HepG2 (cell line): ENCODE measurements at regions not wholly inside any gene's neighbourhood (a gene's known extent, or its start where the extent isn't known, plus 50 kb on each side); places are given as distances from the start of the nearest gene placed in this dataset.

Source experiments
- ATAC-seq: fragments of 200-7000 bp; cut with Tn5 transposase; 3 replicates; pipeline ENCODE4 v1.9.1; 2020; ENCODE audit warnings: mild to moderate bottlenecking, moderate library complexity
- BruUV-seq: library from RNA; stranded (reverse); fragments of 400-500 nt; replicated peaks from 2 replicates; lab custom pipeline; 2021; lab: Mats Ljungman, UMichigan
- CTCF ChIA-PET: fragments of 300-600 bp; formaldehyde crosslinking; extraction: SDS; loops from one replicate; lab custom pipeline; 2021; ENCODE audit warnings: low total read pairs, inconsistent platforms, low intra/inter-chr PET ratio; lab: Yijun Ruan, JAX
- POLR2A ChIA-PET: fragments of 350-600 bp; sonication (Branson Sonifier 250); formaldehyde crosslinking; loops from one replicate; lab custom pipeline; 2020; ENCODE audit warnings: antibody characterized with exemption, inconsistent platforms; lab: Yijun Ruan, JAX
- DNase-seq: peaks from one replicate; pipeline ENCODE4 v3.0.0-alpha.2; 2015; ENCODE audit warnings: low spot score
- FAIRE-seq: peaks from 3 replicates; lab custom pipeline; 2011; peaks lifted over from hg19 to GRCh38; lab: Jason Lieb, UNC
- H2AFZ ChIP-seq: one replicate; pipeline ENCODE4 v1.6.1; 2011; ENCODE audit warnings: low read length, inconsistent platforms
- H3K27ac ChIP-seq: fragments of 300-600 bp; 3 replicates; pipeline ENCODE4 v1.8.0; 2011; ENCODE audit warnings: mixed run types, mild to moderate bottlenecking, mixed read lengths, low read length, inconsistent platforms; ENCODE audit not compliant: insufficient read depth; ENCODE audit errors: extremely low read length
- H3K27me3 ChIP-seq, 2 experiments: fragments of 200-600 bp in 1 of 2; 2 replicates in 1 of 2; 3 replicates in 1 of 2; pipeline versions ENCODE4 v1.6.0 to v1.8.0; 2011; ENCODE audit warnings: low read length in 2 of 2, mild to moderate bottlenecking in 2 of 2, moderate library complexity in 2 of 2, inconsistent platforms in 1 of 2; ENCODE audit not compliant: insufficient read depth in 2 of 2, control insufficient read depth in 1 of 2
- H3K36me3 ChIP-seq, 2 experiments: fragments of 200-600 bp in 1 of 2; replicated peaks in 1 of 2; 2 replicates in 1 of 2; 3 replicates in 1 of 2; pipeline versions ENCODE4 v1.5.1 to v1.8.0; 2011; ENCODE audit warnings: low read length in 2 of 2, inconsistent platforms in 1 of 2; ENCODE audit not compliant: insufficient read depth in 2 of 2, control insufficient read depth in 1 of 2
- H3K4me1 ChIP-seq: 2 replicates; pipeline ENCODE4 v1.5.1; 2012; ENCODE audit warnings: low read length, inconsistent platforms; ENCODE audit not compliant: insufficient read depth
- H3K4me2 ChIP-seq: 2 replicates; pipeline ENCODE4 v1.6.0; 2011; ENCODE audit warnings: low read depth, low read length, inconsistent platforms
- H3K4me3 ChIP-seq, 3 experiments: fragments of 200-600 bp in 1 of 3; sonication (generic), shearing (Covaris generic) in 1 of 3; replicated peaks in 1 of 3; 2 replicates each; pipeline ENCODE4 v1.5.1; 2011 to 2016; ENCODE audit warnings: low read length in 3 of 3, inconsistent platforms in 2 of 3, low read depth in 2 of 3, mild to moderate bottlenecking in 2 of 3, control low read depth in 1 of 3, mixed read lengths in 1 of 3; ENCODE audit not compliant: insufficient read depth in 1 of 3
- H3K79me2 ChIP-seq: one replicate; pipeline ENCODE4 v1.6.1; 2011; ENCODE audit warnings: low read length, inconsistent platforms; ENCODE audit not compliant: insufficient read depth
- H3K9ac ChIP-seq: 2 replicates; pipeline ENCODE4 v1.6.0; 2011; ENCODE audit warnings: mild to moderate bottlenecking, low read depth, low read length, inconsistent platforms; ENCODE audit not compliant: insufficient read depth
- H3K9me3 ChIP-seq: 2 replicates; pipeline ENCODE4 v1.5.1; 2012; ENCODE audit warnings: mild to moderate bottlenecking, low read length
- H4K20me1 ChIP-seq: 2 replicates; pipeline ENCODE4 v1.6.0; 2011; ENCODE audit warnings: inconsistent platforms, mild to moderate bottlenecking, low read length, moderate library complexity; ENCODE audit not compliant: insufficient read depth
- NCOA5 ChIP-seq: sonication (generic); formaldehyde crosslinking; IDR thresholded peaks from 2 replicates; pipeline ENCODE4 v1.4.0; 2020; ENCODE audit warnings: missing genetic modification reagents
- ZFP82 ChIP-seq: sonication (generic); formaldehyde crosslinking; IDR thresholded peaks from 2 replicates; pipeline ENCODE4 v1.5.1; 2020; ENCODE audit warnings: mild to moderate bottlenecking, missing genetic modification reagents, borderline replicate concordance
- ZNF260 ChIP-seq: sonication (generic); formaldehyde crosslinking; IDR thresholded peaks from 2 replicates; pipeline ENCODE4 v1.4.0; 2020; ENCODE audit warnings: missing genetic modification reagents, low read depth, mild to moderate bottlenecking, borderline replicate concordance
- WGBS: methylation state at CpG from one replicate; pipeline ENCODE4 v1.1.6; 2017; ENCODE audit warnings: low lambda C conversion rate; 5-methylcytosine and 5-hydroxymethylcytosine counted together
- in situ Hi-C: cut with HindIII; loops from 2 replicates; pipeline ENCODE4 v1.10.0; 2017; ENCODE audit warnings: low pct_unique_long_range_greater_than_20kb; ENCODE audit not compliant: extremely low pct_ligation_motif_present
- intact Hi-C: fragments of 100-400 bp; cut with micrococcal nuclease; formaldehyde crosslinking; loops from one replicate; pipeline ENCODE4 v1.10.0; 2022; ENCODE audit not compliant: unreplicated experiment
- TF ChIP-seq, protein P1 (sequence below): sonication (generic); formaldehyde crosslinking; IDR thresholded peaks from 2 replicates; pipeline ENCODE4 v1.8.1; 2023; ENCODE audit warnings: mild to moderate bottlenecking, missing genetic modification reagents, borderline replicate concordance
- TF ChIP-seq, protein P2 (sequence below): sonication (generic); formaldehyde crosslinking; IDR thresholded peaks from 2 replicates; pipeline ENCODE4 v1.5.1; 2020; ENCODE audit warnings: mild to moderate bottlenecking, missing genetic modification reagents
- TF ChIP-seq, protein P3 (sequence below), 2 experiments: fragments of 450-650 bp in 1 of 2; sonication (generic) in 1 of 2; formaldehyde crosslinking in 1 of 2; IDR thresholded peaks; 2 replicates each; pipeline versions ENCODE4 v1.6.1 to v1.8.0; 2016 to 2022; ENCODE audit warnings: antibody characterized with exemption in 1 of 2, mild to moderate bottlenecking in 1 of 2, missing genetic modification reagents in 1 of 2

- Histone ChIP-seq H3K9ac (no peak overlapping the region), H2AFZ (no peak overlapping the region), H3K79me2 (no peaks in the 10 kb centered on the region), H3K27me3 (peaks cover 4 to 22% of the 10 kb centered on the region in 2 experiments; a peak in 4 of 5 replicates), H3K4me2 (no peak overlapping the region), H3K4me3 (no peak overlapping the region), H3K4me1 (no peaks in the 10 kb centered on the region), H3K9me3 (no peaks in the 10 kb centered on the region), H4K20me1 (no peaks in the 10 kb centered on the region), H3K27ac (no peak overlapping the region), H3K36me3 (no peaks in the 10 kb centered on the region)
- CTCF ChIA-PET, result no interaction called here
- TF ChIP-seq ZFP82 (CRISPR knock-in tag) (no peak), ZNF260 (CRISPR knock-in tag) (no peak), NCOA5 (CRISPR knock-in tag) (no peak)
- TF ChIP-seq, protein P1, sequence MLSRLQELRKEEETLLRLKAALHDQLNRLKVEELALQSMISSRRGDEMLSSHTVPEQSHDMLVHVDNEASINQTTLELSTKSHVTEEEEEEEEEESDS (CRISPR knock-in tag), result no peak
- TF ChIP-seq, protein P2, sequence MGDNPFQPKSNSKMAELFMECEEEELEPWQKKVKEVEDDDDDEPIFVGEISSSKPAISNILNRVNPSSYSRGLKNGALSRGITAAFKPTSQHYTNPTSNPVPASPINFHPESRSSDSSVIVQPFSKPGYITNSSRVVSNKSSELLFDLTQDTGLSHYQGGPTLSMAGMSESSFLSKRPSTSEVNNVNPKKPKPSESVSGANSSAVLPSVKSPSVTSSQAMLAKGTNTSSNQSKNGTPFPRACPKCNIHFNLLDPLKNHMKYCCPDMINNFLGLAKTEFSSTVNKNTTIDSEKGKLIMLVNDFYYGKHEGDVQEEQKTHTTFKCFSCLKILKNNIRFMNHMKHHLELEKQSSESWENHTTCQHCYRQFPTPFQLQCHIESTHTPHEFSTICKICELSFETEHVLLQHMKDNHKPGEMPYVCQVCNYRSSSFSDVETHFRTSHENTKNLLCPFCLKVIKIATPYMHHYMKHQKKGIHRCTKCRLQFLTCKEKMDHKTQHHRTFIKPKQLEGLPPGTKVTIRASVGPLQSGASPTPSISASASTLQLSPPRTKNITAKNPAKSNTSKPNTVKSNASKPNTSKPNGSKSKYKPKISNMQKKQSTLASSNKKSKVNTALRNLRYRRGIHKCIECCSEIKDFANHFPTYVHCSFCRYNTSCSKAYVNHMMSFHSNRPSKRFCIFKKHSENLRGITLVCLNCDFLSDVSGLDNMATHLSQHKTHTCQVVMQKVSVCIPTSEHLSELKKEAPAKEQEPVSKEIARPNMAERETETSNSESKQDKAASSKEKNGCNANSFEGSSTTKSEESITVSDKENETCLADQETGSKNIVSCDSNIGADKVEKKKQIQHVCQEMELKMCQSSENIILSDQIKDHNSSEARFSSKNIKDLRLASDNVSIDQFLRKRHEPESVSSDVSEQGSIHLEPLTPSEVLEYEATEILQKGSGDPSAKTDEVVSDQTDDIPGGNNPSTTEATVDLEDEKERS (CRISPR knock-in tag), result no peak
- TF ChIP-seq, protein P3, sequence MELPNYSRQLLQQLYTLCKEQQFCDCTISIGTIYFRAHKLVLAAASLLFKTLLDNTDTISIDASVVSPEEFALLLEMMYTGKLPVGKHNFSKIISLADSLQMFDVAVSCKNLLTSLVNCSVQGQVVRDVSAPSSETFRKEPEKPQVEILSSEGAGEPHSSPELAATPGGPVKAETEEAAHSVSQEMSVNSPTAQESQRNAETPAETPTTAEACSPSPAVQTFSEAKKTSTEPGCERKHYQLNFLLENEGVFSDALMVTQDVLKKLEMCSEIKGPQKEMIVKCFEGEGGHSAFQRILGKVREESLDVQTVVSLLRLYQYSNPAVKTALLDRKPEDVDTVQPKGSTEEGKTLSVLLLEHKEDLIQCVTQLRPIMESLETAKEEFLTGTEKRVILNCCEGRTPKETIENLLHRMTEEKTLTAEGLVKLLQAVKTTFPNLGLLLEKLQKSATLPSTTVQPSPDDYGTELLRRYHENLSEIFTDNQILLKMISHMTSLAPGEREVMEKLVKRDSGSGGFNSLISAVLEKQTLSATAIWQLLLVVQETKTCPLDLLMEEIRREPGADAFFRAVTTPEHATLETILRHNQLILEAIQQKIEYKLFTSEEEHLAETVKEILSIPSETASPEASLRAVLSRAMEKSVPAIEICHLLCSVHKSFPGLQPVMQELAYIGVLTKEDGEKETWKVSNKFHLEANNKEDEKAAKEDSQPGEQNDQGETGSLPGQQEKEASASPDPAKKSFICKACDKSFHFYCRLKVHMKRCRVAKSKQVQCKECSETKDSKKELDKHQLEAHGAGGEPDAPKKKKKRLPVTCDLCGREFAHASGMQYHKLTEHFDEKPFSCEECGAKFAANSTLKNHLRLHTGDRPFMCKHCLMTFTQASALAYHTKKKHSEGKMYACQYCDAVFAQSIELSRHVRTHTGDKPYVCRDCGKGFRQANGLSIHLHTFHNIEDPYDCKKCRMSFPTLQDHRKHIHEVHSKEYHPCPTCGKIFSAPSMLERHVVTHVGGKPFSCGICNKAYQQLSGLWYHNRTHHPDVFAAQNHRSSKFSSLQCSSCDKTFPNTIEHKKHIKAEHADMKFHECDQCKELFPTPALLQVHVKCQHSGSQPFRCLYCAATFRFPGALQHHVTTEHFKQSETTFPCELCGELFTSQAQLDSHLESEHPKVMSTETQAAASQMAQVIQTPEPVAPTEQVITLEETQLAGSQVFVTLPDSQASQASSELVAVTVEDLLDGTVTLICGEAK (IDR thresholded peaks at IDR 0.05), result no peak
- TF ChIP-seq, protein P3 (CRISPR knock-in tag; IDR thresholded peaks at IDR 0.05), result no peak
- no CpG with 5 or more reads among the region's 1 CpG for WGBS
- intact Hi-C loops (no loop called here), in situ Hi-C loops (no loop called here)
- ATAC-seq (no peak), DNase-seq (no peak), FAIRE-seq (no peak)
- no TSS peak for BruUV-seq
- POLR2A ChIA-PET, result no interaction called here
Observed at GRCh38 chr14:104243200-104243599, 104.8 kb downstream of the KIF26A start.
